ENCODE measurements at regions not wholly inside any gene's neighbourhood (a gene's known extent, or its start where the extent isn't known, plus 50 kb on each side); places are given as distances from the start of the nearest gene placed in this dataset.
"Not testable (repeated sequence)": the region's sequence is repeated elsewhere in the genome, so short reads cannot be mapped to it uniquely, and the experiment has no call there.

DNA sequence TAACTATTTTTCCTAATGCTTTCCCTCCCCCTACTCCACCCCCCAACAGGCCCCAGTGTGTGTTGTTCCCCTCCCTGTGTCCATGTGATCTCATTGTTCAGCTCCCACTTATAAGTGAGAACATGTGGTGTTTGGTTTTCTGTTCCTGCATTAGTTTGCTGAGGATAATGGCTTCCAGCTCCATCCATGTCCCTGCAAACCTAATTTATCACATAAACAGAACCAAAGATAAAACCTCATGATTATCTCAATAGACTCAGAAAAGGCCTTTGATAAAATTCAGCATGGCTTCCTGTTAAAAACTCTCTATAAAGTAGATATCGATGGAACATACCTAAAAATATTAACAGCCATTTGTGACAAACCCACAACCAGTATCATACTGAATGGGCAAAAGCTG is 884.1 kb upstream of the AUTS2 start:
- not testable (repeated sequence) for DNase-seq (ENCODE audit: low read depth in 2 of 3, low spot score in 2 of 3)

DNA sequence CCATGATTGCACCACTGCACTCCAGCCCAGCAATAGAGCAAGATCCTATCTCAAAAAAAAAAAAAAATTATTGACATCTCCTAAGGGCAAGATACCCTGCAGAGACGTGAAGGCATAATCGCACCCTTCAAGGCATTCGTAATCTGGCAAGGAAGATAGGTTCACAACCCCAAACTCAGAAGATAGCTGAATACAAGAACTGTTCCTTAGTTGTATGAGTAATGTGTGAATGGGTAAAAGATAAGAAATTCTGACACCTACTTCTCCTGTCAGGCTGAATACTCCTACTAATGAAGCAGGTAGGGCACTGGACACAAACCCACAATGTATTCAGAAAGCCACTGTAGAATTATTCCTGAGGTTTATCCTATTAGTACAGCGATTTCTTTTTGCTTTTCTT is 882.4 kb upstream of the AUTS2 start:
- DNase-seq (ENCODE audit: low read depth in 2 of 3, low spot score in 2 of 3): no peak

DNA sequence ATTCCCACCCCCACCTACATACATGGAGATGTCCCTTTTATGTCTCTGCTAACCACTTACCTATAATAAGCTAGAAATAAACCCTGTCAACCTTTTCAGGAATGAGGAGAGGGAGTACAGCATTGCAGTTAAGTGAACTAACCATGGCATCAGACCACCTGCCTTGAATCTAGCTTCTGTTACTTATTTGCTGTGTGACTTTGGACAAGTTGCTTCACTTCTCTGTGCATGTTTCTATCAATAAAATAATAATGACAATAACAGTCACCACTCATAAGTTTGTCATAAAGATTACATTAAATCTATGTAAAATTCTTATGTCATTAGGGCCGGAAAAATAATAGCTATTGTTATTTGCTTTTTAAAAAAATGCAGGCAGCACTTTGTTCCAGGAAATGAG is 881.1 kb upstream of the AUTS2 start:
- no peak for DNase-seq (ENCODE audit: low read depth in 2 of 3, low spot score in 2 of 3)

DNA sequence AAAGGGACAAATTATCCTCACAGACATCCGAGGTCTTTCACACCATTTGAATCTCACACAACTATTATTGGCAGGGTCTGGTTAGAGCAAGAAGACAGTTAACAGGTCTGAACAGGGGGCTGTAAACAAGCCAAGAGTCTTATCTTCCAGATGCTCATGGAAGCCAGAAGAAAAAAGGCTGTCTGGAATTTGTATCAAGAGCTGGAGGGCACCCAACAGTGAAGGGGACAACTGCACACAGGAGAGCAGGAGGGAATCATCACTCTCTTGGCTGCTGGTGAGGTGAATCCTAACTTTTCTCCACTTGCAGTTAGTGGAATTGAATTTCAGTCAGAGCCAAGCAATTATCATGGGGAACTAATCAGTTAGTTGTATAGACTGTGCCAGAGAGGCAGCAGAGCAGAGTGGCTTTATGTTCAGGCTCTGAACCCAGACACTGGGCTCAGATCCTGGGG is 880.2 kb upstream of the AUTS2 start:
- DNase-seq (ENCODE audit: low read depth in 2 of 3, low spot score in 2 of 3): no peak

GRCh38 chr7:68720697-68721096 is 877.6 kb upstream of the AUTS2 start:
- no peak for DNase-seq (ENCODE audit: low read depth in 2 of 3, low spot score in 2 of 3)

- no peak for DNase-seq (ENCODE audit: low read depth in 2 of 3, low spot score in 2 of 3)
Observed at GRCh38 chr7:68722044-68722443, 876.2 kb upstream of the AUTS2 start.

DNA sequence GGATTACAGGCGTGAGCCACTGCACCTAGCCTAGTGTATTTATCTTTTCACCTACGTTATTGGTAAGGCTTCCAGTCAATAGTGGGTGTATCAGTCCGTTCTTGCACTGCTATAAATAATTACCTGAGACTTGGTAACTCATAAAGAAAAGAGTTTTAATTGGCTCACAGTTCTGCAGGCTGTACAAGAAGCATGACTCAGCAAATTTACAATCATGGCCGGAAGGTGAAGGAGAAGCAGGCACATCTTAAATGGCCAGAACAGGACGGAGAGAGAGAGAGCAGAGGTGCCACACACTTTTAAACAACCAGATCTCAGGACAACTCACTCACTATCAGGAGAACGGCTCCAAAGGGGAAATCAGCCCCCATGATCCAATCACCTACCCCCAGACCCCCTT is 873.3 kb upstream of the AUTS2 start:
- DNase-seq (ENCODE audit: low read depth in 2 of 3, low spot score in 2 of 3): no peak

- no peak for DNase-seq (ENCODE audit: low read depth in 2 of 3, low spot score in 2 of 3)
Observed at GRCh38 chr7:68725843-68726785, 872.2 kb upstream of the AUTS2 start.

DNA sequence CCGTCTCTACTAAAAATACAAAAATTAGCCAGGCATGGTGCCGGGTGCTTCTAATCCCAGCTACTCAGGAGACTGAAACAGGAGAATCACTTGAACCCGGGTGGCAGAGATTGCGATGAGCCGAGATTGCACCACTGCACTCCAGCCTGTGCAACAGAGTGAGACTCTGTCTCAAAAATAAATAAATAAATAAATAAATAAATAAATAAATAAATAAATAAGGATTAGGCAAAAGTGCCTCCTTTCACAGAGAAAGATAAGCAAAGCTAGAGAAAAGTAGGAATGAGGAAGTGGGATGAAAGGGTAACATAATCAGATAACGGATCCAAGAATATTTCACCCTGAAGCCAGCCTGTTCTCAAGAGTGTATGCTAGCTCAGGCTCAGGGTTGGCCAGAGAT is 869.6 kb upstream of the AUTS2 start:
- not testable (repeated sequence) for DNase-seq (ENCODE audit: low read depth in 2 of 3, low spot score in 2 of 3)

- no peak for DNase-seq (ENCODE audit: low read depth in 2 of 3, low spot score in 2 of 3)
Observed at GRCh38 chr7:68729371-68729770, 868.9 kb upstream of the AUTS2 start.

DNA sequence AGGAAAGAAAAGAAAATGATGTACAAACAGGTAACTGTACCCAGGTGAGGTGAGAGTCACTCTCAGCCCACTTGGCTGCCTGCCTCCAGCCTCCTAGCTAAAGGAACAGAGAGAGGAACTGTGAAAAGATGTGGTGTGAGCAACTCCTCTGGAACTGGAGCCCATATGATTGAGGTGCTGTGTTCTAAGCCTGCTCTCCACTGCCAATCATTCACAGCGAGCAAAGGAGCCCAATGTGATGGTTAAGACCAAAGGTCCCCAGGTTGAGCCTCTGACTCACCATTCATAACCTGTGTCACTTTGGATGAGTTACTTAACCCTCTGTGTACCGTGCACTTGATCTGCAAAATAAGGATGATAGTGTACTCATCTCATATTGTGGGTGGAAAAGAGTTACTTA is 868.1 kb upstream of the AUTS2 start:
- no peak for DNase-seq (ENCODE audit: low read depth in 2 of 3, low spot score in 2 of 3)

DNA sequence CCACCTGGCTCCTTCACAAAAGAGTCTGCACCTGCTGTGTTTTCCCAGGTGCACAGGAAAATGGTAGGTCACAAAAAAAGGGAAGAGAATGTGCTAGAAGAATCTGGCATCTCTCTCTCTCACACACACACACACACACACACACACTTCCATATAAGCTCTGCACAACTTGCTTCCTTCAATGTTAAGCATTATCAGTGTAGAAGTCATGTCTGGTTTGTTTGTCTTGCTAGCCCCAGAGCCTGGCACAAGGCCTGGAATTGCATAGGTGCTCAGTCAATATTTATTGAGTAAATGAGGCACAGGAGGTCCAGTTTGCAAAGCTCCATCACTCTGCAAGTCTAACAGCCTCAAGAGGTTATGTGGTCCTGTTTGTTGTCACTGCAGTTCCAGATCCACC is 867.3 kb upstream of the AUTS2 start:
- DNase-seq (ENCODE audit: low read depth in 2 of 3, low spot score in 2 of 3): no peak

DNA sequence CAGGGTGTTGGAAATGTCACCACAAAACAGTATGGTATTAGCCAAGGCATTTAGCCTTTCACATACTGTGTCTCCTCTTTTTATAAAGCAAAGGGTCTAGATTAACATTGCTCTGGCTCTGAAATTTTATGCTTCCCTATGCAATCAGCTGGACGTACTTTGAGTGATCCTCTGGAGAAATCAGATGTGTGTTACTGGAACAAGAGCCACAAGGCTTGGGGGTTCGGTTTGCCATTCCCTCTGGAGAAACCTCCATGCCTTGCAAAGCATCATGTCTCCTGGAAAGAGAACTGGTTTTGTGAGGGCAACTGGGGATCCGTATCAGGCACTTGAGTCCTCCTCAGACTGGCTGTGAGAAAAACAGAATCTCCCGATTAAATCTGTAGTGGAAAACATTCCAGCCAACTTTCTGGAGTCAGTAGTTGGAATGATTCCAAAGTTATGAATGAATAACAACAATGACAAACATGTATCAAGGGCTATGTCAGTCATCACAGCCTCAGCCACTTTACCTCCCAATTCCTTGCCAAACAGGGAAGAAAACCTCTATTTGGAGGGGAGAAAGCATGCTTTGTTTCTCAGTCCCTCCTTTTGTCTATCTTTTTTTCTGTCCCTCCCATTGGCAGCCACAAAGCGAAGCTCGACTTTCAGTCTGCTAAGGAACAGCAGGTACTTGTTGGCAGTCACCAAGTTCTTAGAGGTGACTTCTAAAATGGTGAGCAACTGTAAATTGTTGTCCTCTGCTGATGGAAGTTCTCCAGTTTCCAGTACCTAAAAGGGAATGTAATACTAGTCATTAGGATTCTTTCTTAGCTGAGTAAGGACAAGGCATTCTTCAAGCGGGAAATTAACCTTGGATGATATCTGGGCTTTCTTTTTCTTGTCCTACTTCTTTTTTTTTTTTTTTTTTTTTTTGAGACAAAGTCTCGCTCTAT is 864.8 kb upstream of the AUTS2 start:
- DNase-seq (ENCODE audit: low read depth in 2 of 3, low spot score in 2 of 3): no peak

DNA sequence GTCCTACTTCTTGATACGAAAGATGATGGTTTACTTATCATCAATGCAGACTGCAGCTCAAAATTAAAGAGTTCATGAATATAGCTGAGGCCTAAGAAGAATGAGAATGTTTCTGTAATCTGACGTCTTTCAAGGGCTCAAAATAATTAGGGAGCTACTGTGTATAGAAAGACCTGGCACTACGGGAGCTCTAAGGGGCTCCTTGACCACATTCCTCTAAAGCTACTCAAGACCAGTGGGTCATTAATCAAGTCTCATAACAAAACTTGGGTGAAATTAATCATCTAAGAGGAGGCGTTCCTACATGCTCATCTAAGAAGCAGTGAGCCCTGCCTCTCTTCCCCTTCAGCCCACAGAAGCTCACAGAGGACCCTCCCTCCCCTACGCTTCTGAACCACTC is 863.8 kb upstream of the AUTS2 start:
- DNase-seq (ENCODE audit: low read depth in 2 of 3, low spot score in 2 of 3): no peak

- DNase-seq (ENCODE audit: low read depth in 2 of 3, low spot score in 2 of 3): no peak
Observed at GRCh38 chr7:68739306-68739705, 859.0 kb upstream of the AUTS2 start.

DNA sequence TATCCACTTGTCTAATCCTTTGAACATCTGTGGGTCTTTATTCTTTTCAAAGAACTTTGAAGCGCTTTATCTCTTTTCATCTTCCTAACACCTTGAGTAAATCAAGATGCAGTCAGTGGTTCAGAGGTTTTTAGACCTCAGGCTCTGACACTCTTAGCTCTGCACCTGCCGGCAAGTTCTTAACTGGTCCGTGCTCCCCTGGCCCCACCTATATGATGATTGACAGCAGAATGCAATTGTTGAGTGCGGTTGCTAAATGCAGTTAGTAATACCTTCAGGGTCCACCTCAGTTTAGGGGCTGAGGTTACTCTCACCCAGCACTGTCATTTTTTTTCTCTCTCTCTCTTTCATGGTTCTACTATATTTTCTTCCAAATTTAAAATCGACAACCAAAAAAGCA is 854.2 kb upstream of the AUTS2 start:
- no peak for DNase-seq (ENCODE audit: low read depth in 2 of 3, low spot score in 2 of 3)

DNA sequence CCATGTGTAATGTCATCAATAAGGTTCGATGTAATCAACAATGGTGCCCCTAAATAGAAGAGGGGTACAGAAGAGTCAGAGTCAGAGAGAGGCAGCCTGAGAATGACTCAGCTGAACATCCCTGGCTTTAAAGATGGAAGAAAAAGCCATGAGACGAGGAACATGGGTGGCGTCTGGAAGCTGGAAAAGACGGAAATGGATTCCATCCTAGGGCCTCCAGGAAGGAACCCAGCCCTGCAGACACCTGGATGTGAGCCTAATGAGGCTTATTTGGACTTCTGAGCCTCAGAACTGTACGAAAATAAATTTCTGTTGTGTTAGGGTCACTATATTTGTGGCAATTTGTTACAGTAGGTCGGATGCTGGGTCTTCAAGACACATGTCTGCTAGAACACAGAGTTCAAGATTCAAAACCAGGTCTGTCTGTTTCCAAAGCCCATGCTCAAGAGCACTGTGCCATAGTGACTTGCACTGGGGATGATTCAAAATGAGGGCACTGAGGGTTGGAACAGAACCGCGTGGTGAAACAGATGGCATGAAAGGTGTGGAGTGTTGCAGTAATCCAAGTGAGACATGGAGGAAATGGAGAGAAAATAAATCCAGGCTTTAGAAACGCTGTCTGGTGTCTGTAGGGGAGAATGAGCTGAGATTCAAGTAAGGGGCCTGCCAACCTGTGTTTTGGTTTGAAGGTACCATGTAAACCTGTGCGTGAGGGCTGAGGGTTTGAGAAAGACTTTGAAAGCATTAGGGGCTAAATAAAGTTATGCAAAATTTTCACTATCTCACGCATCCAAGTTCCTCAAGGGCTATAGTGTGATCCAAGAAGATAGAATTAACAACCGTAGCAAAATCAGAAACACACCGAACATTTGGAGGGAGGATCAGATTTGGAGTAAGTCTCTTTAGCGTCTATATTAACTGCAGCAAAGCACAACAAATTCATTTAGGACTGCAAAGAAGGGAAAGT is 849.1 kb upstream of the AUTS2 start:
- DNase-seq (ENCODE audit: low read depth in 2 of 3, low spot score in 2 of 3): no peak

GRCh38 chr7:68752485-68753178 is 845.6 kb upstream of the AUTS2 start:
- DNase-seq (ENCODE audit: low read depth in 2 of 3, low spot score in 2 of 3): no peak

GRCh38 chr7:68754414-68754813 is 843.9 kb upstream of the AUTS2 start:
- DNase-seq (ENCODE audit: low read depth in 2 of 3, low spot score in 2 of 3): no peak

- DNase-seq (ENCODE audit: low read depth in 2 of 3, low spot score in 2 of 3): no peak
Observed at GRCh38 chr7:68756986-68757495, 841.2 kb upstream of the AUTS2 start.

Data from activated CD8-positive, alpha-beta memory T cell treated with anti-CD3 and anti-CD28 coated beads for 48 hours (primary cell).